CD1c-positive myeloid dendritic cell (primary cell): ENCODE measurements at regions not wholly inside any gene's neighbourhood (a gene's known extent, or its start where the extent isn't known, plus 50 kb on each side); places are given as distances from the start of the nearest gene placed in this dataset.

ENCODE experiments used
- DNase-seq: peaks from one replicate; pipeline ENCODE4 v3.0.0-alpha.2; 2016; ENCODE audit errors: extremely low spot score

GRCh38 chr12:81811061-81811777 is 52.1 kb upstream of the PPFIA2 start:
- DNase-seq = peak; percentile 38

DNA sequence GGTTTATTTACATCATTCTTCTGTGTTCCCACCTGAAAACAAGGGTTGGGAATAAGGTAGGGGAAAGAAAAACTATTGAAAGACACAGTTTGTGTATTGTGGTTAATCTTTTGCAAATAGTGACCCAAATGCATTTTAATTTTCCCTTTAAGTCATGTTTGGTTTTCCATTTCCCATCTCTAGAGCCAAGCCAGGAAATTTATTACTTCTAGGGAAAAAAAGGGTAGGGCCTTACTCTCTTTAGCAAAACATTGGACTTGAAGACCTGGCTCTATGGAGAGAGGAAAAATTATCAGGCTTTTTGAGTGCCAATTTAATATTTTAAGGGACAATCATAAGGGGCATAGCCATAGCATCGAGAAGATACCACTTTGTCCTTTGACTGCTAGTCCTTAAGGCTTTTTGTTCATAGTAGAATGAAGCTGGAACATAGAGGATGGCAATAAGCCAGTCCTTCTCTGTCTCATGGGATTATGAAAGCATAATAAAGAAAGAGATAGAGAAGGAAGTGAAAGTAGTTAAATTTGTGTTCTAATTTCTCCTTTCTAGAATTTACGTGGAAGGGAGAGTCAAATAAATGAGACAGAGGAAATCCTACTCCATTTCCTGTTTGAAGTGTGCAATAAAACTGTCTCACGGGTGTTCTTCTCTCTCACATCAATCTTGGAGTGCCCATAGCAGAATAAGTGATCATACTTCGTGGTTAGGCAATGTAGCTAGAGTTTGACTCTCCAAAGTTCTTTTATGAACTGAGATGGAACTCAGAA is 50.9 kb upstream of the PPFIA2 start:
- DNase-seq = peak; percentile 62

DNA sequence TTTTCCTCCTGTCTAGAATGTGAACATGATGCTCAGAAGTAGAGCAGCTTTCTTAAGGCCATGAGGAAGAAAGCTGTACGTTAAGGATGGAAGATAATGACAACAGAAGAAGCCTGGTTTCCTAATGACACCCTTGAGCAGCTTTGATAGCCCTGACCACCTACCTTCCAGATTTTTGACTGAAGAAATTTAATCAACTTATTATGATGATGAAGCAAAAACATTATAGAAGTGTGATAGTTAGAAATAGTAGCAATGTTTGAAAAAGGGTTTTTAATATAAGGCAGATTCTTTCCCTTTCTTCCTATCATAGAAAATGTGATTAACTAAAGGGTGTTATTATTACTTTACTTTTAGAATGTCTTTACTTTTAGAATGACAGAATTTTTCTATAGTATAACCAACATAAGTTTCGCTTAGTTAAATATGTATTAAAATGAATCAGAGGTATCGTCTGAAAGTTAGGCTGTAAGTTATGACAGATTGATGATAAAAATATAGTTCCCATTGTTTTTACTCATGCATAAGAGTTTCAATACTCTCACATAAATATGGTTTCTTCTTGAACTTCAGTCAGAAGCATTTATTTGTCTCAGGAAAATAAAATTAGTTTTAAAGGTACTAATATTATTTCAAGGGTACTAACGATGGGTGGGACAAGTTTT is 50.1 kb upstream of the PPFIA2 start:
- DNase-seq = no peak
